BJ (cell line): ENCODE measurements at regions not wholly inside any gene's neighbourhood (a gene's known extent, or its start where the extent isn't known, plus 50 kb on each side); places are given as distances from the start of the nearest gene placed in this dataset.

Source experiments
- CTCF ChIA-PET: fragments of 350-600 bp; formaldehyde crosslinking; extraction: SDS; loops from one replicate; lab custom pipeline; 2021; ENCODE audit warnings: antibody characterized with exemption, inconsistent platforms; lab: Yijun Ruan, JAX
- POLR2A ChIA-PET: fragments of 300-600 bp; sonication (Branson Sonifier 250); formaldehyde crosslinking; extraction: SDS; loops from one replicate; lab custom pipeline; 2021; ENCODE audit warnings: antibody characterized with exemption; lab: Charles Lee
- DNase-seq: peaks from one replicate; pipeline ENCODE4 v3.0.0-alpha.2; 2011; ENCODE audit warnings: low read depth
- H3K27me3 ChIP-seq: 2 replicates; pipeline ENCODE4 v1.6.0; 2011; ENCODE audit warnings: low read length; ENCODE audit not compliant: control insufficient read depth, insufficient read depth
- H3K36me3 ChIP-seq: 2 replicates; pipeline ENCODE4 v1.5.1; 2011; ENCODE audit warnings: low read length; ENCODE audit not compliant: control insufficient read depth, insufficient read depth
- H3K4me3 ChIP-seq: 2 replicates; pipeline ENCODE4 v1.5.1; 2011; ENCODE audit warnings: low read depth, mild to moderate bottlenecking, control low read depth, low read length
- CTCF ChIP-seq: IDR thresholded peaks from 2 replicates; pipeline ENCODE4 v1.5.1; 2011; ENCODE audit warnings: low read depth, mild to moderate bottlenecking, control low read depth, inconsistent platforms, low read length, moderate library complexity; ENCODE audit not compliant: insufficient read depth

- POLR2A ChIA-PET = no interaction called here
Measured at GRCh38 chr17:72397687-72398086, 276.9 kb downstream of the SOX9 start.

GRCh38 chr17:72399023-72399607 is 278.3 kb downstream of the SOX9 start:
- CTCF ChIA-PET = interaction anchor here (0.6 kb wide), 1 partner anchor 726 kb away, joined by 3 read pairs; no protein-coding TSS in a partner anchor
- Histone ChIP-seq H3K27me3 (no peaks in the 10 kb centered on the region), H3K36me3 (no peaks in the 10 kb centered on the region; the same call in 1 of the 2 replicates), H3K4me3 (no peak overlapping the region)
- POLR2A ChIA-PET = no interaction called here
- no peak for DNase-seq
- TF ChIP-seq CTCF = no peak

More at GRCh38 chr17:72397687-72398086, 276.9 kb downstream of the SOX9 start:
- DNase-seq = no peak
- TF ChIP-seq CTCF = no peak
- no peaks in the 10 kb centered on the region for H3K27me3 ChIP-seq
- H3K4me3 ChIP-seq = no peak overlapping the region
- CTCF ChIA-PET = no interaction called here
- H3K36me3 ChIP-seq = no peaks in the 10 kb centered on the region; the same call in 1 of the 2 replicates

GRCh38 chr17:72399608-72400487 is 279.0 kb downstream of the SOX9 start:
- Histone ChIP-seq H3K36me3 (no peaks in the 10 kb centered on the region; the same call in 1 of the 2 replicates), H3K27me3 (no peaks in the 10 kb centered on the region), H3K4me3 (no peak overlapping the region)
- ChIA-PET POLR2A (no interaction called here), CTCF (interaction anchor here (0.6 kb wide), 1 partner anchor 725 kb away, joined by 3 read pairs; no protein-coding TSS in a partner anchor)
- DNase-seq = no peak
- no peak for TF ChIP-seq CTCF

- ChIA-PET POLR2A (no interaction called here), CTCF (no interaction called here)
- Histone ChIP-seq H3K4me3 (no peak overlapping the region), H3K36me3 (no peaks in the 10 kb centered on the region; the same call in 1 of the 2 replicates), H3K27me3 (no peaks in the 10 kb centered on the region)
- DNase-seq = no peak
- TF ChIP-seq CTCF = no peak
Measured at GRCh38 chr17:72400488-72400827, 279.6 kb downstream of the SOX9 start.

DNA sequence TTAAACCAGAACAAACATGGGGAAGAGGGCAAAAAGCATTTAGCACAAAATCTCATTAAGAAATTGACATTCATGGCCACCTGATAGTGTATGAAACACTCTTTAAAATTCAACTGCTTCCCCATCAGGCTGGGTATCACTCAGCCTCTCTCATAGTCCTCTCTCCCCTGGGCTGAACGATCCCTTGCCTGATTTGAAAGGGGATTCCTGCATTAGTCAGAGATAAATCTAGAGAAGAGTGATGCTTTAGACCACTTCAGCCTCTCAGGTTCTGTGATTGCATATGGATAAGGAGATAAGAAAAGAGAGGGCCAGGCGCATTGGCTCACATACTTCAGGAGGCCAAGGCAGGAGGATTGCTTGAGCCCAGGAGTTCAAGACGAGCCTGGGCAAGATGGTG is 280.0 kb downstream of the SOX9 start:
- CTCF ChIA-PET = no interaction called here
- POLR2A ChIA-PET = no interaction called here
- no peak for DNase-seq
- Histone ChIP-seq H3K36me3 (no peaks in the 10 kb centered on the region; the same call in 1 of the 2 replicates), H3K4me3 (no peak overlapping the region), H3K27me3 (no peaks in the 10 kb centered on the region)
- no peak for TF ChIP-seq CTCF
